Body of pancreas (tissue), 4 donors: ENCODE measurements at regions not wholly inside any gene's neighbourhood (a gene's known extent, or its start where the extent isn't known, plus 50 kb on each side); places are given as distances from the start of the nearest gene placed in this dataset.

Experiments used
- CTCF ChIP-seq, 7 experiments: fragments of 450-650 bp in 4 of 7; fragments of 200-600 bp in 3 of 7; sonication (generic) in 3 of 7; IDR thresholded peaks; one replicate each; pipeline ENCODE4 v1.5.1; 2016 to 2019; ENCODE audit warnings: antibody characterized with exemption in 7 of 7
- POLR2A ChIP-seq, 3 donors: fragments of 450-650 bp; IDR thresholded peaks; one replicate each; pipeline ENCODE4 v1.6.1; 2016; ENCODE audit warnings: antibody characterized with exemption in 3 of 3, mild to moderate bottlenecking in 2 of 3

- TF ChIP-seq CTCF (IDR thresholded peaks at IDR 0.05) (no peak), POLR2A (IDR thresholded peaks at IDR 0.05) (no peak)
Measured at GRCh38 chrX:104370089-104370488, 115.4 kb upstream of the ESX1 start.
